HCT116 (cell line): ENCODE measurements at regions not wholly inside any gene's neighbourhood (a gene's known extent, or its start where the extent isn't known, plus 50 kb on each side); places are given as distances from the start of the nearest gene placed in this dataset.

Source experiments
- ATAC-seq: fragments of 200-7000 bp; cut with Tn5 transposase; 2 replicates; pipeline ENCODE4 v1.9.1; 2020; ENCODE audit warnings: mild to moderate bottlenecking, moderate library complexity
- BruUV-seq: library from RNA; stranded (reverse); fragments of 400-500 nt; replicated peaks from 2 replicates; lab custom pipeline; 2021; lab: Mats Ljungman, UMichigan
- CTCF ChIA-PET: fragments of 300-600 bp; sonication (Branson Sonifier 250); formaldehyde crosslinking; loops from one replicate; lab custom pipeline; 2021; ENCODE audit warnings: antibody characterized with exemption; lab: Charles Lee
- POLR2A ChIA-PET: fragments of 300-600, 350-600 bp; sonication (Branson Sonifier 250); formaldehyde crosslinking; loops from one replicate; lab custom pipeline; 2021; ENCODE audit warnings: antibody characterized with exemption; lab: Charles Lee
- RAD21 ChIA-PET, 2 experiments: fragments of 300-600 bp; sonication (Branson Sonifier 250); formaldehyde crosslinking; loops; one replicate each; lab custom pipeline; 2023; ENCODE audit warnings: low total read pairs in 2 of 2; ENCODE audit not compliant: uncharacterized antibody in 2 of 2, unreplicated experiment in 2 of 2, low non-redundant PET in 1 of 2; lab: Charles Lee
- DNase-seq: peaks from one replicate; pipeline ENCODE4 v3.0.0-alpha.2; 2010; ENCODE audit warnings: low read depth, low spot score
- H2AFZ ChIP-seq: fragments of 200-600 bp; shearing (Covaris generic), sonication (generic); 2 replicates; pipeline ENCODE4 v1.6.1; 2017; ENCODE audit warnings: low read depth, mixed run types, mixed read lengths, antibody characterized with exemption, low read length; ENCODE audit not compliant: poor library complexity, severe bottlenecking
- H3K27ac ChIP-seq: 2 replicates; pipeline ENCODE4 v1.5.1; 2012; ENCODE audit warnings: low read depth, low read length
- H3K27me3 ChIP-seq: fragments of 200-600 bp; sonication (generic); 2 replicates; pipeline ENCODE4 v1.6.1; 2016; ENCODE audit warnings: mixed run types, low read length, mixed read lengths; ENCODE audit not compliant: insufficient read depth
- H3K36me3 ChIP-seq, 2 experiments: fragments of 200-500 bp in 1 of 2; fragments of 200-600 bp in 1 of 2; sonication (Bioruptor generic) in 1 of 2; sonication (generic) in 1 of 2; 2 replicates each; pipeline versions ENCODE4 v1.5.1 to v1.6.1; 2014 to 2016; ENCODE audit warnings: low read length in 2 of 2, inconsistent platforms in 1 of 2, mixed read lengths in 1 of 2, mixed run types in 1 of 2; ENCODE audit not compliant: insufficient read depth in 2 of 2, control insufficient read depth in 1 of 2
- H3K4me1 ChIP-seq, 2 experiments: fragments of 200-600 bp in 1 of 2; sonication (generic) in 1 of 2; 2 replicates each; pipeline versions ENCODE4 v1.5.1 to v1.6.1; 2012 to 2017; ENCODE audit warnings: low read length in 2 of 2, inconsistent platforms in 1 of 2, mild to moderate bottlenecking in 1 of 2, mixed read lengths in 1 of 2, mixed run types in 1 of 2, moderate library complexity in 1 of 2; ENCODE audit not compliant: insufficient read depth in 2 of 2, control insufficient read depth in 1 of 2
- H3K4me2 ChIP-seq: fragments of 200-600 bp; sonication (generic); 2 replicates; pipeline ENCODE4 v1.6.1; 2017; ENCODE audit warnings: mixed run types, low read length, mixed read lengths
- H3K4me3 ChIP-seq, 2 experiments: fragments of 200-600 bp in 1 of 2; sonication (generic) in 1 of 2; replicated peaks in 1 of 2; 2 replicates each; pipeline ENCODE4 v1.5.1; 2011 to 2016; ENCODE audit warnings: low read length in 2 of 2, control low read depth in 1 of 2, low read depth in 1 of 2, mild to moderate bottlenecking in 1 of 2, mixed read lengths in 1 of 2, mixed run types in 1 of 2
- H3K79me2 ChIP-seq: fragments of 200-600 bp; sonication (generic); 2 replicates; pipeline ENCODE4 v1.6.1; 2017; ENCODE audit warnings: mild to moderate bottlenecking, mixed run types, low read length, moderate library complexity, mixed read lengths; ENCODE audit not compliant: insufficient read depth
- H3K9ac ChIP-seq: fragments of 200-600 bp; sonication (generic); 2 replicates; pipeline ENCODE4 v1.6.1; 2016; ENCODE audit warnings: low read length, mixed read lengths
- H3K9me2 ChIP-seq: fragments of 200-600 bp; sonication (generic), shearing (Covaris generic); 2 replicates; pipeline ENCODE4 v1.6.1; 2017; ENCODE audit warnings: mixed run types, mild to moderate bottlenecking, moderate library complexity; ENCODE audit not compliant: insufficient read depth
- H3K9me3 ChIP-seq, 2 experiments: fragments of 200-500 bp in 1 of 2; fragments of 200-600 bp in 1 of 2; sonication (Bioruptor generic) in 1 of 2; sonication (generic) in 1 of 2; 2 replicates each; pipeline ENCODE4 v1.6.1; 2014 to 2017; ENCODE audit warnings: low read length in 2 of 2, mixed read lengths in 2 of 2, inconsistent platforms in 1 of 2, low read depth in 1 of 2, mild to moderate bottlenecking in 1 of 2, mixed run types in 1 of 2, moderate library complexity in 1 of 2; ENCODE audit not compliant: control insufficient read depth in 1 of 2, insufficient read depth in 1 of 2
- H4K20me1 ChIP-seq: fragments of 200-600 bp; sonication (generic), shearing (Covaris generic); 2 replicates; pipeline ENCODE4 v1.6.1; 2017; ENCODE audit warnings: mixed run types, mild to moderate bottlenecking, moderate library complexity; ENCODE audit not compliant: insufficient read depth
- CBX3 ChIP-seq: IDR thresholded peaks from 2 replicates; pipeline ENCODE4 v1.6.1; 2012; ENCODE audit warnings: low read depth
- CEBPB ChIP-seq: IDR thresholded peaks from 2 replicates; pipeline ENCODE4 v1.6.1; 2012; ENCODE audit warnings: low read depth
- ELF1 ChIP-seq: IDR thresholded peaks from 2 replicates; pipeline ENCODE4 v1.6.1; 2012; ENCODE audit warnings: low read depth, borderline replicate concordance
- EZH2 ChIP-seq: fragments of 200-600 bp; sonication (generic); IDR thresholded peaks from 2 replicates; pipeline ENCODE4 v1.6.1; 2017; ENCODE audit warnings: antibody characterized with exemption, mixed run types
- FOSL1 ChIP-seq: IDR thresholded peaks from 2 replicates; pipeline ENCODE4 v1.6.1; 2012; ENCODE audit warnings: low read depth
- POLR2AphosphoS5 ChIP-seq: IDR thresholded peaks from 2 replicates; pipeline ENCODE4 v1.6.1; 2011; ENCODE audit warnings: mild to moderate bottlenecking, low read depth, low read length, moderate library complexity
- RAD21 ChIP-seq: IDR thresholded peaks from 2 replicates; pipeline ENCODE4 v1.6.1; 2012; ENCODE audit warnings: low read depth, mild to moderate bottlenecking
- SP1 ChIP-seq: IDR thresholded peaks from 2 replicates; pipeline ENCODE4 v1.6.1; 2012; ENCODE audit warnings: low read depth
- TCF7L2 ChIP-seq: IDR thresholded peaks from 2 replicates; pipeline ENCODE4 v1.7.0; 2011; ENCODE audit warnings: borderline replicate concordance, inconsistent platforms; ENCODE audit not compliant: insufficient read depth, insufficient read length; ENCODE audit errors: extremely low read depth
- ZFX ChIP-seq: fragments of 450-650 bp; IDR thresholded peaks from 2 replicates; pipeline ENCODE4 v1.6.1; 2017
- ZNF274 ChIP-seq: fragments of 200-500 bp; sonication (Bioruptor generic); IDR thresholded peaks from 2 replicates; pipeline ENCODE4 v1.6.1; 2014; ENCODE audit warnings: mild to moderate bottlenecking, low read depth, low read length, inconsistent platforms
- intact Hi-C: fragments of 100-400 bp; cut with micrococcal nuclease; formaldehyde crosslinking; loops from 2 replicates; pipeline ENCODE4 v1.10.0; 2022
- TF ChIP-seq, protein P1 (sequence below), 3 experiments: fragments of 200-600 bp in 1 of 3; sonication (generic) in 1 of 3; IDR thresholded peaks in 2 of 3; conservative IDR thresholded peaks in 1 of 3; 2 replicates each; pipeline ENCODE4 v1.5.1; 2012 to 2017; ENCODE audit warnings: low read depth in 2 of 3, low read length in 2 of 3, antibody characterized with exemption in 1 of 3, borderline replicate concordance in 1 of 3, control low read depth in 1 of 3, mild to moderate bottlenecking in 1 of 3, mixed read lengths in 1 of 3, mixed run types in 1 of 3, moderate library complexity in 1 of 3; ENCODE audit not compliant: insufficient read depth in 1 of 3

DNA sequence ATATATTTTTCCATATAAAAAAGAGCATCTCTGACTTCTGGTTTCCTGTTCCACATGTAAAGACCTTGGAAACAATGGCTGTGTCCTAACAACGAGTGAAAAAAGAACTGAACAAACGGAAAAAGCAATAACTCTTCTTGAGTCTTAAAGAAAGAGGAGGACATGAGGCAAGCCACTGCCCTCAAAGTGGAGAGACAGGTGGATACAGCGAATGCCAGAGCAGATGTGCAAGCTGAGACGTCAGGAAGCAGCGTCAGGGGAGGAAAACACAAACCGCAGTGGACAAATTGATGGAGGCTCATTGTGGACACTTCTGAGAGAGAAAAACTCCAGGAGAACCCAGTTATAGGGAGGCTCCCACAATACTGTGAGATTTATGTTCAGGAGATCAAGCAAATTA lies 208.0 kb upstream of the MME start:
- intact Hi-C loops = no loop called here
- ChIA-PET POLR2A (no interaction called here), CTCF (no interaction called here), RAD21 (no interaction called here)
- H3K9me2 ChIP-seq = no peaks in the 10 kb centered on the region
- H3K79me2 ChIP-seq = no peaks in the 10 kb centered on the region
- no peaks in the 10 kb centered on the region for H3K4me1 ChIP-seq
- no peak overlapping the region for H3K4me3 ChIP-seq
- no peak overlapping the region for H3K27ac ChIP-seq
- no peak overlapping the region for H3K9ac ChIP-seq
- H4K20me1 ChIP-seq = no peaks in the 10 kb centered on the region
- no peak overlapping the region for H3K4me2 ChIP-seq
- H3K36me3 ChIP-seq = no peaks in the 10 kb centered on the region
- H3K27me3 ChIP-seq = no peaks in the 10 kb centered on the region
- no TSS peak for BruUV-seq
- TF ChIP-seq EZH2 (no peak), FOSL1 (no peak), TCF7L2 (no peak), SP1 (no peak), RAD21 (no peak), ELF1 (no peak), CEBPB (no peak), POLR2AphosphoS5 (no peak)
- TF ChIP-seq, protein P1, sequence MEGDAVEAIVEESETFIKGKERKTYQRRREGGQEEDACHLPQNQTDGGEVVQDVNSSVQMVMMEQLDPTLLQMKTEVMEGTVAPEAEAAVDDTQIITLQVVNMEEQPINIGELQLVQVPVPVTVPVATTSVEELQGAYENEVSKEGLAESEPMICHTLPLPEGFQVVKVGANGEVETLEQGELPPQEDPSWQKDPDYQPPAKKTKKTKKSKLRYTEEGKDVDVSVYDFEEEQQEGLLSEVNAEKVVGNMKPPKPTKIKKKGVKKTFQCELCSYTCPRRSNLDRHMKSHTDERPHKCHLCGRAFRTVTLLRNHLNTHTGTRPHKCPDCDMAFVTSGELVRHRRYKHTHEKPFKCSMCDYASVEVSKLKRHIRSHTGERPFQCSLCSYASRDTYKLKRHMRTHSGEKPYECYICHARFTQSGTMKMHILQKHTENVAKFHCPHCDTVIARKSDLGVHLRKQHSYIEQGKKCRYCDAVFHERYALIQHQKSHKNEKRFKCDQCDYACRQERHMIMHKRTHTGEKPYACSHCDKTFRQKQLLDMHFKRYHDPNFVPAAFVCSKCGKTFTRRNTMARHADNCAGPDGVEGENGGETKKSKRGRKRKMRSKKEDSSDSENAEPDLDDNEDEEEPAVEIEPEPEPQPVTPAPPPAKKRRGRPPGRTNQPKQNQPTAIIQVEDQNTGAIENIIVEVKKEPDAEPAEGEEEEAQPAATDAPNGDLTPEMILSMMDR (IDR thresholded peaks at IDR 0.05 in 2 of 3, conservative IDR thresholded peaks at IDR 0.05 in 1 of 3; ENCODE audit: borderline replicate concordance in 1 of 3, insufficient read depth in 1 of 3, low read depth in 2 of 3, low read length in 2 of 3) = no peak
- H3K9me3 ChIP-seq = no peaks in the 10 kb centered on the region
- DNase-seq = no peak
- no peak for ATAC-seq
- H2AFZ ChIP-seq = no peak overlapping the region

DNA sequence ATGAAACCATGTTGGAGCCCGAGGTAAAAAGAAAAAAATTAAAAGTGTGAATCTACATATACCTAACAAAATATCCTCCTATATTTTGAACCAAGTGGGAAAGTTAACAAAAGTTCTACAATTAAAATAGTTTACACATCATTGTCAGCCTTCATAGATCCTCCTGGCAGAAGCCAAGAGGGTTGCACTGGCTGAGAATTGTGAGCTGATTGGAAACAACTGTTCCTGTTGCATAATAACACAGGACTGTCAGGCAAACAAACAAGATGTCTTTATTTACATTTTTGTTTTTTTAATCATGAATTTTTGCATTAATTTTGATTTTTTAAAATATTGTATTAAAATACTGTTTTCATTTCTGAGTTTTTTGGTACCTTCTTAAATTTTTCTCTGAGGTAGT lies 215.2 kb upstream of the MME start:
- Histone ChIP-seq H3K27ac (no peak overlapping the region), H3K36me3 (no peaks in the 10 kb centered on the region), H3K9ac (no peak overlapping the region), H3K27me3 (no peaks in the 10 kb centered on the region), H3K4me1 (no peaks in the 10 kb centered on the region), H4K20me1 (no peaks in the 10 kb centered on the region), H3K4me3 (no peak overlapping the region), H3K9me3 (no peaks in the 10 kb centered on the region), H3K79me2 (no peaks in the 10 kb centered on the region), H2AFZ (no peak overlapping the region), H3K4me2 (no peak overlapping the region), H3K9me2 (no peaks in the 10 kb centered on the region)
- ChIA-PET CTCF (no interaction called here), RAD21 (no interaction called here), POLR2A (no interaction called here)
- BruUV-seq = no TSS peak
- TF ChIP-seq ZNF274 (no peak), CBX3 (no peak), ZFX (no peak), SP1 (no peak), RAD21 (no peak), ELF1 (no peak), EZH2 (no peak)
- intact Hi-C loops = no loop called here
- no peak for ATAC-seq
- DNase-seq = no peak
